KOPT-K1 (cell line): ENCODE measurements at regions not wholly inside any gene's neighbourhood (a gene's known extent, or its start where the extent isn't known, plus 50 kb on each side); places are given as distances from the start of the nearest gene placed in this dataset.

ENCODE experiments used
- H3K27ac ChIP-seq: fragments of 200-600 bp; sonication (generic); 2 replicates; pipeline ENCODE4 v1.5.1; 2016; ENCODE audit warnings: antibody characterized with exemption, mild to moderate bottlenecking, low read depth, low read length; ENCODE audit not compliant: poor library complexity, severe bottlenecking
- H3K36me3 ChIP-seq: fragments of 200-600 bp; sonication (generic); 2 replicates; pipeline ENCODE4 v1.5.1; 2017; ENCODE audit warnings: antibody characterized with exemption, mild to moderate bottlenecking, low read length, moderate library complexity; ENCODE audit not compliant: insufficient read depth
- H3K9me3 ChIP-seq: fragments of 200-600 bp; sonication (generic); 2 replicates; pipeline ENCODE4 v1.5.1; 2017; ENCODE audit warnings: antibody characterized with exemption, low read length, mild to moderate bottlenecking; ENCODE audit not compliant: insufficient read depth, poor library complexity, severe bottlenecking

- Histone ChIP-seq H3K27ac (no peak overlapping the region), H3K36me3 (no peaks in the 10 kb centered on the region), H3K9me3 (no peaks in the 10 kb centered on the region)
These were observed 393.5 kb upstream of the PCDH9 start for GRCh38 chr13:67623630-67624029.

DNA sequence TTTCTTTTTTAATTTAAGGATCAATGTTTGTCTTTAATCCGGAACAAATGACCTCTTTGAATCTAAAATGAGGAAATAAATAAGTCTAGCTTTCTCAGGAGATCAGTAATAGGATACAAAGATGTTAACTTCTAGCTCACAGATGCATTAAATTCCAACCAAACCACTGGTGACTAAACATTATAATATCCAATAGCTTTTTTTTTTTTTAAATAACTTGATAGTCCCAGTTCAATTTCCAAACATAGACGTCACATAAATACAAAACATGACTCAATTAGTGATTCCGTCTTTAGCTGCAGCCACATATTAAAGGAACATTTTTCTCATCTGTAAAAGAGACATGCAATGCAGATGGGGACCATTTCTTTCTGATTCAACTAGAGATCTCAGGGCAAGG lies 390.5 kb upstream of the PCDH9 start:
- H3K36me3 ChIP-seq, result no peaks in the 10 kb centered on the region
- H3K27ac ChIP-seq, result no peak overlapping the region
- H3K9me3 ChIP-seq, result no peaks in the 10 kb centered on the region

GRCh38 chr13:67619995-67620380 lies 389.9 kb upstream of the PCDH9 start:
- Histone ChIP-seq H3K9me3 (no peaks in the 10 kb centered on the region), H3K27ac (no peak overlapping the region), H3K36me3 (no peaks in the 10 kb centered on the region)

DNA sequence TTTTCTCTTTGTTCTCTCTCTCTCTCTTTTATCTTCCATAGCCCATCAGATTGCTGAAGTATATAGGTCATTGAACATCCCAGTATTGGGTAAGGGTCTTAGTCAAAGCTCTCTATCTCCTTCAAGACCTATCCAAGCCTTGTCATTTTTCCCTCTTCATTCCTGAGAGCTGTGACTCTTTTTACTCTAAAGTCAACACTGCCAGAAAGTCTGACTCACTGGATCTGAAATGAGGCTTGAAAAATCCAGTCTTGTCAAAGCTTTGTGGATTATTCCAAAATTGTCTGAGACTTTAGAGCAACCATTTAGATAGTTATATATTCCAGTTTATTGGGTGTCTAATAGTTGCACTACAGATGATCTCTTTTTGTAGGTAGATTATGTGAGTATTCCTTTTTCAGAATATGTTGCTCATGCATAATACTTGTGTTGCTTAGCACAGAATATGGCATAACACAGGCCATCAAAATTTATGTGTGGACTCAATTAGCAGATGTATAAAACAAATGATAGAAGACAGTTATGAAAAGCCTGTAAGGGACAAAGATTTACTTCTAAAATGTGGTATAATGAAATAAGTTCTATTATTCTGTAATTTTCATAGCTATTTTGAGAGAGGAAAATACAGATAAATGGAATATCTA lies 389.3 kb upstream of the PCDH9 start:
- no peak overlapping the region for H3K27ac ChIP-seq
- no peaks in the 10 kb centered on the region for H3K36me3 ChIP-seq
- H3K9me3 ChIP-seq, result no peaks in the 10 kb centered on the region

- no peaks in the 10 kb centered on the region for H3K9me3 ChIP-seq
- H3K36me3 ChIP-seq, result no peaks in the 10 kb centered on the region
- H3K27ac ChIP-seq, result no peak overlapping the region
These were observed 384.4 kb upstream of the PCDH9 start for GRCh38 chr13:67614579-67614978.

- Histone ChIP-seq H3K27ac (no peak overlapping the region), H3K36me3 (no peaks in the 10 kb centered on the region), H3K9me3 (no peaks in the 10 kb centered on the region)
These were observed 383.9 kb upstream of the PCDH9 start for GRCh38 chr13:67614013-67614412.

DNA sequence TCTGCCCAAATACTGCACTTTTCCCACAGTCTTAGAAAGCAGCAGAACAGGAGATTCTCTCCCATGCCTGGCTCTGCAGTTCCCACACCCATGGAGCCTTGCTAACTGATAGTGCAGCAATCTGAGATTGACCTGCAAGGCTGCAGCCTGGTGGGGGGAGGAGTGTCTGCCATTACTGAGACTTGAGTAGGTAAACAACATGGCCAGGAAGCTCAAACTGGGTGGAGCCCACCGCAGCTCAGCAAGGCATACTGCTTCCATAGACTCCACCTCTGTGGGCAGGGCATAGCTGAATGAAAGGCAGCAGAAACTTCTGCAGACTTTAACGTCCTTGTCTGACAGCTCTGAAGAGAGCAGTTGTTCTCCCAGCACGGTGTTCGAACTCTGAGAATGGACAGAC lies 358.5 kb upstream of the PCDH9 start:
- Histone ChIP-seq H3K36me3 (no peaks in the 10 kb centered on the region), H3K9me3 (no peaks in the 10 kb centered on the region), H3K27ac (no peak overlapping the region)

DNA sequence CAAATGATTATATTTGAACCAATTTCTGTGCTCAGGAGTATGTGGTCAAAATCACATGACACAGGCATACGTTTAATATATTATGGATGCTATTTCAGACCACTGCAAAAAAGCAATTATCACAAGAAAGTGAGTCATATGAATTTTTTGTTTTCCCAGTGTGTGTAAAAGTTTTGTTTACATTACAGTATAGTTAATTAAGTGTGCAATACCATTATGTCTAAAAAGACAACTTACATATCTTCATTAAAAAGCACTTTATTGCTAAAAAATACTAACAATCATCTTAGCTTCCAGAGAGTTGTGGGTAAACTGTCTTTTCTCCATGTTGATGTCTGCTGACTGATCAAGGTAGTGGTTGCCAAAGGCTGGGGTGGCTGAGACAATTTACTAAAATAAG lies 347.2 kb upstream of the PCDH9 start:
- Histone ChIP-seq H3K36me3 (no peaks in the 10 kb centered on the region), H3K27ac (no peak overlapping the region), H3K9me3 (no peaks in the 10 kb centered on the region)

DNA sequence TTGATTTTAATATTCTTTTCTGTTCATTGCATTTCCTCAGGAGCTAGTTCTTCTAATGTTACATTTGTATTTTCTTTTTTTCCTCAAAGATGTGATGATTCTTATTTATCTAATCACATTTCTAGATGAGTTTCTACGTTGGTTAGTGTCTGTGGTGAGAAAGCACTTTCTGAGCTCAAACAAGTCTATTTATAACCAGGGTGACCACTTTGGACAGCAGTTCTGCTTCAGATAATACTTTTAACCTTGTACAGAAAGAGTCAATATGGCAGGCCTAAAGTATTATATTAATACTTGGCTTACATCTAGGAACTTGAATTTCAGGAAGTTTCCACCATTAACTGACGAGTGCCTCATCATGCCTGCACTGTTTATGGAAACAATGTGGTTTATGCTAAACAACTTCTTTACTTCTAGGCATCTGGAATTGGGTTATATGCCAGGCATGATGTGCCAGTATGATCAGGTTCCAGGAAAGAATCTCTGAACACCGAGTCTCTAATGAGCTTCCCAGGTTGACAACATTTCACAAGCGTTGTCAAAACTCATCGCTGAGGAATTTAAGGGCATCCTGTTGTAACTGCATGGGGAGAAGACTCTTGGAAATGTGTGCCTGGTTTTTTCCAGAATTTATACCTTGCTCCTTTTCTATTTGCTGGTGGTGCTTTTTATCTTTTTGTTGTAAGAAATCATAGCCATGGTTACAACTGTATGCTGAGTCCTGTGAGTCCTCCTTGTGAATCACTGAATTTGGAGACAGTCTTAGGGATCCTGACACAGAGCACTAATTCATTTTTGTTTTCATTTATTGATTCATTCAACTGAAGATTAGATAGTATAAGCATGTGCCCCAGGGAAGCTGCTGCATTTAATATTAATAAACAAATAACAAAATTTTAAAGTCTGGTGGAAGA lies 344.4 kb upstream of the PCDH9 start:
- Histone ChIP-seq H3K27ac (no peak overlapping the region), H3K36me3 (no peaks in the 10 kb centered on the region), H3K9me3 (no peaks in the 10 kb centered on the region)

GRCh38 chr13:67568205-67568604 lies 338.1 kb upstream of the PCDH9 start:
- H3K27ac ChIP-seq, result no peak overlapping the region

DNA sequence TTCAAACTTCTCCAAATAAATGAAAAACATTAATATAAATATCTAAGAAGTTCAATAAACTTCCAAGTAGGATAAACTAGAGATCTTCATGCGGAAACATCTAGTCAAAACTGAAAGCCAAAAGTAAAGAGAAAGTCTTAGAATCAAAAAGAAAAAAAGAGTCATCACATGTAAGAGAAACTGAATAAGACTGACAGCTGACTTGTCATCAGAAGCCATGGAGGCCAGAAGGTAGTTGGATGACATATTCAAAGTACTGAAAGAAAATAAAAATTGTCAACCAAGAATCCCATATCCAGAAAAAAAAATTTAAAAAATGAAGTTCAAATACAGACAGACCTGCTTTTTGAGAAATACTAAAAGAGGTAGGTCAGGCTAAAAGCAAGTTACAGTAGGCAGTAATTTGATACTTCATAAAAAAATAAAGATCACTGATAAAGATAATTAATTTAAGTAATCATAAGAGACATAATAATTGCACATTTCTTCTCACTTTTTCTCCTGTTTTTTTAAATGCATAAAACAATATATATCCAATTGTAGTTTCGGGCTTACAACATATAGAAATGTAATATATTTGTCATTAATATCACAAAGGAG lies 327.6 kb upstream of the PCDH9 start:
- Histone ChIP-seq H3K9me3 (no peaks in the 10 kb centered on the region), H3K27ac (no peak overlapping the region), H3K36me3 (no peaks in the 10 kb centered on the region)

More at GRCh38 chr13:67568205-67568604, 338.1 kb upstream of the PCDH9 start:
- Histone ChIP-seq H3K9me3 (no peaks in the 10 kb centered on the region), H3K36me3 (no peaks in the 10 kb centered on the region)

GRCh38 chr13:67557118-67557517 lies 327.0 kb upstream of the PCDH9 start:
- H3K36me3 ChIP-seq, result no peaks in the 10 kb centered on the region
- no peaks in the 10 kb centered on the region for H3K9me3 ChIP-seq
- no peak overlapping the region for H3K27ac ChIP-seq

- Histone ChIP-seq H3K9me3 (no peaks in the 10 kb centered on the region), H3K36me3 (no peaks in the 10 kb centered on the region), H3K27ac (no peak overlapping the region)
These were observed 324.8 kb upstream of the PCDH9 start for GRCh38 chr13:67554746-67555452.

- Histone ChIP-seq H3K27ac (no peak overlapping the region), H3K36me3 (no peaks in the 10 kb centered on the region), H3K9me3 (no peaks in the 10 kb centered on the region)
These were observed 324.1 kb upstream of the PCDH9 start for GRCh38 chr13:67554286-67554685.

DNA sequence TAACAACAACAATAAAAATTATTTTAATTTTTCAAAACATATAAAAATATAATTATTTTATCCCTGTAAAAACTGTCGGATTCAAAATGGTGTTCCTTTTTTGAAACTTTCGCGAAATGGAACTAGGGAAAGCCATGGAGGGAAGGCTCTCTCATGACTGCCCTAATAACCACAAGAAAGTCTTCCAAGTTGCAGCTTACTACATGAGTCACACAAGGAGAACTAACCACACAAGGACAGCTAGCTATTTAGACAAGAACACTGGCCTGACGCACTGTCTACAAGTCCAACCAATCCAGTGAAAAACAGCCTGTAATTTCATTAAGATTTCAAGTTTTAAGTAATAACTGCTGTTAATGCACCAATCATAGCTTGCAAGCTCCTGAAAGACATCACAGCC lies 319.2 kb upstream of the PCDH9 start:
- no peaks in the 10 kb centered on the region for H3K9me3 ChIP-seq
- H3K36me3 ChIP-seq, result no peaks in the 10 kb centered on the region

More for the DNA sequence above, 319.2 kb upstream of the PCDH9 start:
- H3K27ac ChIP-seq, result no peak overlapping the region
